ENCODE measurements at regions not wholly inside any gene's neighbourhood (a gene's known extent, or its start where the extent isn't known, plus 50 kb on each side); places are given as distances from the start of the nearest gene placed in this dataset. TPM values are rescaled to one million over a fixed set of nuclear protein-coding genes. Genes with fewer than 3 reads are reported as not detected.
"Not testable (repeated sequence)": the region's sequence is repeated elsewhere in the genome, so short reads cannot be mapped to it uniquely, and the experiment has no call there.

DNA sequence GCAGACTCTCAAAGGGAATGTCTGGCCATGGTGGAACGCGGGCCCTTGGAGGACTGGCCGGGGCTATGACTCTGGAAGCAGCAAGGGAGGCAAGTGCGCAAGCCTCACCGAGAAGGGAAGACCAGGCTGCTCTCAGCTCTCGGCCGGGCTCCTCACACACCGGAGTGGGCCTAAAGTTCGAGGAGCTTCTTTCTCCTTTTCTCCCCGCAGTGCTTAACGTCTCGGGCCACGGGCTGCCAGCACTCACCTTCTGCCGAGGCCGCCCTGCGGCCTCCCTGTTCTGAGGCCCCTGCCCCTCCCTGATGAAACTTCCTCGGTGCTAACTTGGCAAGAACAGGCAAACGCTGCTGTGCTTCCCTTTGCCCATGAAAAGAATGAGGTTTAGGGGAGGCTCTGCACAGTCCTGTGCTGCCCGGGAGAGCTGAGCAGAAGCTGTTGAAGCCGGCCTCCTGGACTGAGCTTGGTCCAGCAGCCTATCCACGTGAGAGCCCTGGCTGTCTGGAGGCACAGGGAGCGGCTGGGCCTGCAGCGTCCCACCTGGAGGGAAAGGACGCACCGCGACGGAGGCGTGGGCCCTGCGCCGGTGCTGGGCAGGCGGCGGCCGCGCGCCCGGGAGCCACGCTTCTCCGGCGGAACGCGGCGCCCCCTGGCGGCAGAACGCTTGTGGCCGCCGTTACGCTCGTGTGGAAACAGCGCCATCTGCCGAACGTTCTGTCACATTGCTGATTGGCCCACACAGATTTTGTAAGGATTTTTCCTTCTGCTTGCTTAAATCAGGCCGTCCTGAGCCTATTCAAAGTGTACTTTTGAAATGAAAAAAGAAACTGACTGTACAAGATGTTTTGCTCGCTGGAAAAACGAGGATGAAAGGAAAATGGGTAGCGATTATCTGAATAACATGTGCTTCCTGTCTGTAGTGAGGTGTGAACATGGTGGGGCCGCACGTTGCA lies 65.0 kb upstream of the TMEM45B start:
- Histone ChIP-seq H3K36me3 (replicated peaks in 1 of 2; ENCODE audit: insufficient read depth in 1 of 2, low read depth in 2 of 2) (no peaks in the 10 kb centered on the region), H3K4me1 (peaks cover 7% of the 10 kb centered on the region), H3K27ac (peak overlapping the region in 1 of 4 donors; percentile 45), H3K9me3 (no peaks in the 10 kb centered on the region), H3K27me3 (no peaks in the 10 kb centered on the region), H3K4me3 (no peak overlapping the region)
- 24 to 25% methylated on average over 49 to 57 of the region's 57 CpGs for WGBS, 2 donors
- DNase-seq = peak; percentile 78 to 85 (median 80)
- intact Hi-C loops (cut with DNase I) = no loop called here
- TF ChIP-seq, protein P1, sequence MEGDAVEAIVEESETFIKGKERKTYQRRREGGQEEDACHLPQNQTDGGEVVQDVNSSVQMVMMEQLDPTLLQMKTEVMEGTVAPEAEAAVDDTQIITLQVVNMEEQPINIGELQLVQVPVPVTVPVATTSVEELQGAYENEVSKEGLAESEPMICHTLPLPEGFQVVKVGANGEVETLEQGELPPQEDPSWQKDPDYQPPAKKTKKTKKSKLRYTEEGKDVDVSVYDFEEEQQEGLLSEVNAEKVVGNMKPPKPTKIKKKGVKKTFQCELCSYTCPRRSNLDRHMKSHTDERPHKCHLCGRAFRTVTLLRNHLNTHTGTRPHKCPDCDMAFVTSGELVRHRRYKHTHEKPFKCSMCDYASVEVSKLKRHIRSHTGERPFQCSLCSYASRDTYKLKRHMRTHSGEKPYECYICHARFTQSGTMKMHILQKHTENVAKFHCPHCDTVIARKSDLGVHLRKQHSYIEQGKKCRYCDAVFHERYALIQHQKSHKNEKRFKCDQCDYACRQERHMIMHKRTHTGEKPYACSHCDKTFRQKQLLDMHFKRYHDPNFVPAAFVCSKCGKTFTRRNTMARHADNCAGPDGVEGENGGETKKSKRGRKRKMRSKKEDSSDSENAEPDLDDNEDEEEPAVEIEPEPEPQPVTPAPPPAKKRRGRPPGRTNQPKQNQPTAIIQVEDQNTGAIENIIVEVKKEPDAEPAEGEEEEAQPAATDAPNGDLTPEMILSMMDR (IDR thresholded peaks at IDR 0.05) = peak; percentile 96 to 100 (median 99)
- no peak for TF ChIP-seq POLR2A (IDR thresholded peaks at IDR 0.05)
- ATAC-seq = peak; percentile 93

DNA sequence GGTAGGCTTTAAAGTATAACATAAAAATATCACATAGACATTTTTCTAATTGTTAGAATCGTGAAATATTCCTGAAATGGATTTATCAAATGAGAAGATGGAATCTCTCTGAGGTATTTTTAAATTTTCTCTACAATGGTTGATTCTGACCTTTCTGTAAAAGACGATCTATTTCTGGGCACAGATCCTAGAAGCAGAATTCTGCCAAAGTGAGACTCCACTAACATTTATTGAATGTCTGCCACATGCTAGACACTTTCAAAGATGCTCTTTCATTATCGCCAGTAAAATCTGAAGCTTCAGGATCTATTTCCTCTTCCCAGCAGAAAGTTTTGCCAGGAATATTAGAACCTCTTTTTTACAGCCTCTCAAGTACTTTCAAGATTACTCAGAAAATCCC lies 64.1 kb upstream of the TMEM45B start:
- DNase-seq (no peak), ATAC-seq (no peak)
- Histone ChIP-seq H3K4me1 (peaks cover 7% of the 10 kb centered on the region), H3K9me3 (no peaks in the 10 kb centered on the region), H3K4me3 (no peak overlapping the region), H3K27ac (no peak overlapping the region), H3K27me3 (no peaks in the 10 kb centered on the region), H3K36me3 (replicated peaks in 1 of 2; ENCODE audit: insufficient read depth in 1 of 2, low read depth in 2 of 2) (no peaks in the 10 kb centered on the region)
- 39 to 45% methylated on average over 3 of the region's 3 CpGs for WGBS, 2 donors
- TF ChIP-seq, protein P1 (IDR thresholded peaks at IDR 0.05) = no peak
- TF ChIP-seq POLR2A (IDR thresholded peaks at IDR 0.05) = no peak
- intact Hi-C loops (cut with DNase I) = no loop called here

DNA sequence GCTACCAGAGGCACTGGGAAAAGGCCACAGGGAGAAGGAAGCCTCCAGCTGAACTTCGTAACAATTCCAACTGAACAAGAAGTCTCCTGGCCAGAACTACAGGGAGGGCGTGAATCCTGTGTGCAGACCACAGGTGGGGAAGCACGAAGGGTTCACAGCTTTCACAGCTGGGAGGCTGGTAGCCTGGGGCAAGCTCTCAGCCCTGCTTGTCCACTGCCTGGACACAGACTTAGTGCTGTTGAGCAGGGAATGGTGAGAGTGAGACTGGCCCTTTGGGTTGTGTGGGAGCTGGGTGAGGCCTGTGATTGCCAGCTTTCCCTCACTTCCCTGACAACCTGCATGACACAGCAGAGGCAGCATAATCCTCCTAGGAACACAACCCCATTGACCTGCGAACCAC lies 52.1 kb upstream of the TMEM45B start:
- not testable (repeated sequence) for ATAC-seq; H3K36me3 ChIP-seq (replicated peaks in 1 of 2; ENCODE audit: insufficient read depth in 1 of 2, low read depth in 2 of 2)
- 81 to 90% methylated on average over 4 of the region's 4 CpGs for WGBS, 2 donors

DNA sequence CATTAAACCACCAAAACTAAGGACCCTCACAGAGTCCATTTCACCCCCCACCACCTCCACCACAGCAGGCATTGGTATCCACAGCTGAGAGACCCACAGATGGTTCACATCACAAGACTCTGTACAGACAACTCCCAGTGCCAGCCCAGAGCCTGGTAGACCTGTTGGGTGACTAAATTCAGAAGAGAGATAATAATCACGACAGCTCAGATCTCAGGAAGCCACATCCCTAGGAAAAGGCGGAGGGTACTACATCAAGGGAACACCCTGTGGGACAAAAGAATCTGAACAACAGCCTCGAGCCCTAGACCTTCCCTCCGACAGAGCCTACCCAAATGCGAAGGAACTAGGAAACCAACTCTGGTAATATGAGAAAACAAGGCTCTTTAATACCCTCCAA lies 51.4 kb upstream of the TMEM45B start:
- ATAC-seq; H3K4me1 ChIP-seq; DNase-seq; H3K4me3 ChIP-seq; H3K9me3 ChIP-seq; intact Hi-C loops (cut with DNase I); H3K36me3 ChIP-seq (replicated peaks in 1 of 2; ENCODE audit: insufficient read depth in 1 of 2, low read depth in 2 of 2); H3K27me3 ChIP-seq; H3K27ac ChIP-seq: not testable (repeated sequence)
- WGBS, 2 donors = 49 to 56% methylated on average over 4 to 5 of the region's 5 CpGs

More for the DNA sequence above, 52.1 kb upstream of the TMEM45B start:
- H3K27me3 ChIP-seq; DNase-seq; H3K27ac ChIP-seq; H3K4me3 ChIP-seq; H3K9me3 ChIP-seq; intact Hi-C loops (cut with DNase I); H3K4me1 ChIP-seq: not testable (repeated sequence)

Small RNA genes lying in the stretch of these regions (small RNA-seq; reads per million reads assigned to genes)
- not detected for gene RPS27P20
